ENCODE measurements at regions not wholly inside any gene's neighbourhood (a gene's known extent, or its start where the extent isn't known, plus 50 kb on each side); places are given as distances from the start of the nearest gene placed in this dataset.

DNA sequence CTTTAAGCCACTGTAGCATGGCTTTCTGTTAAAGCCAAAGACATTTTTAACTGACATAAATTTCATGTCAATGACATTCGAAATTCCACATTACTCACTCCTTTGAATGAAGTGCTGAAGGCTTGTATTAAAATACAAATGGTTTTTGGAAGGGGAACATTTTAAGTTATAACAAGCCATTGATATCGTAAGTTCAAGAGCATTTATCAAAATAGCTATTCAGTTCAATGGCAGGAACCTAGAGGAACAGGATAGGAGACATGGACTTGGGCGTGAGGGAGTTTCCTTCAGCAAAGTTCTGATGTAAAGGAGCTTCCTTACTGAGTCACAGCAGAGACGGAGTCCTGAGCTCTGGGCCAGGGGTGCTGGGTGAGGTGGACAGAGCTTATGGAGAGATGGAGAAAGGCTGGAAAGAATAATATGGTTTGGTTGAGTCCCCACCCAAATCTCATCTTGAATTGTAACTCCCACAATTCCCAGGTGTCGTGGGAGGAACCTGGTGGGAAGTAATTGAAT lies 631.8 kb downstream of the BNC2 start:
- H3K4me3 ChIP-seq (ENCODE audit: low read depth, low read length, poor library complexity, severe bottlenecking): no peak overlapping the region
- no peak overlapping the region for H2AFZ ChIP-seq (ENCODE audit: low read length)
- TF ChIP-seq, protein P1, sequence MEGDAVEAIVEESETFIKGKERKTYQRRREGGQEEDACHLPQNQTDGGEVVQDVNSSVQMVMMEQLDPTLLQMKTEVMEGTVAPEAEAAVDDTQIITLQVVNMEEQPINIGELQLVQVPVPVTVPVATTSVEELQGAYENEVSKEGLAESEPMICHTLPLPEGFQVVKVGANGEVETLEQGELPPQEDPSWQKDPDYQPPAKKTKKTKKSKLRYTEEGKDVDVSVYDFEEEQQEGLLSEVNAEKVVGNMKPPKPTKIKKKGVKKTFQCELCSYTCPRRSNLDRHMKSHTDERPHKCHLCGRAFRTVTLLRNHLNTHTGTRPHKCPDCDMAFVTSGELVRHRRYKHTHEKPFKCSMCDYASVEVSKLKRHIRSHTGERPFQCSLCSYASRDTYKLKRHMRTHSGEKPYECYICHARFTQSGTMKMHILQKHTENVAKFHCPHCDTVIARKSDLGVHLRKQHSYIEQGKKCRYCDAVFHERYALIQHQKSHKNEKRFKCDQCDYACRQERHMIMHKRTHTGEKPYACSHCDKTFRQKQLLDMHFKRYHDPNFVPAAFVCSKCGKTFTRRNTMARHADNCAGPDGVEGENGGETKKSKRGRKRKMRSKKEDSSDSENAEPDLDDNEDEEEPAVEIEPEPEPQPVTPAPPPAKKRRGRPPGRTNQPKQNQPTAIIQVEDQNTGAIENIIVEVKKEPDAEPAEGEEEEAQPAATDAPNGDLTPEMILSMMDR (IDR thresholded peaks at IDR 0.05; ENCODE audit: low read length): no peak
- TF ChIP-seq EZH2 (IDR thresholded peaks at IDR 0.05; ENCODE audit: borderline replicate concordance, low read length): no peak
- no peaks in the 10 kb centered on the region; the same call in 1 of the 2 replicates for H3K27me3 ChIP-seq (ENCODE audit: insufficient read depth, low read length)
- no peak overlapping the region for H3K27ac ChIP-seq (ENCODE audit: low read depth, low read length, poor library complexity, severe bottlenecking)
- H3K9me2 ChIP-seq (ENCODE audit: low read depth, low read length): no peaks in the 10 kb centered on the region
- H3K4me2 ChIP-seq (ENCODE audit: low read length): no peak overlapping the region
- no peaks in the 10 kb centered on the region for H4K20me1 ChIP-seq (ENCODE audit: insufficient read depth, low read length)
- H3K9me3 ChIP-seq (ENCODE audit: low read length): no peaks in the 10 kb centered on the region
- H3K9ac ChIP-seq (ENCODE audit: low read length): no peak overlapping the region
- no peaks in the 10 kb centered on the region for H3K36me3 ChIP-seq (ENCODE audit: insufficient read depth, low read length)
- H3K4me1 ChIP-seq (ENCODE audit: insufficient read depth, low read length, severe bottlenecking): no peaks in the 10 kb centered on the region
- no peaks in the 10 kb centered on the region for H3K79me2 ChIP-seq (ENCODE audit: insufficient read depth, low read length)
- H3F3A ChIP-seq (ENCODE audit: insufficient read depth, low read length): no peaks in the 10 kb centered on the region

DNA sequence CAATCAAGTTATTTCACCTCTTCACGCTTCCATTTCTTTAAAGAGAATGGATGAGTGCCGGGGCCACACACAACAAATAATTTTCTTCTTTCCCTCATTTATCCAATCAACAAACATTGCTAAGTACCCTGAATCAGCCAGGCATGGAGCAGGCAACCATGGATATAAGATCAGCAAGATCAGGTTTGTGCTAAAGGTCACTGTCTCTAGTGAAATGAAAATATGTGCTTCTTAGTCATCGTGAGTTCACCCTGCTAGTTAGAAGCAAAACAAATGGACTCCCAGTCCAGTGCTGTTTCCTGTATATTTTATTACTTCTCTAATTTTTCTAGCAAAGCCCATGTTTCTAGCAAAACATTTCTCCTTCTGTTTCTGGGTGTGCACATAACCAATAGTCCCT lies 629.2 kb downstream of the BNC2 start:
- H3K79me2 ChIP-seq (ENCODE audit: insufficient read depth, low read length): no peaks in the 10 kb centered on the region
- TF ChIP-seq EZH2 (IDR thresholded peaks at IDR 0.05; ENCODE audit: borderline replicate concordance, low read length): no peak
- TF ChIP-seq, protein P1 (IDR thresholded peaks at IDR 0.05; ENCODE audit: low read length): no peak
- no peaks in the 10 kb centered on the region for H3K9me3 ChIP-seq (ENCODE audit: low read length)
- no peaks in the 10 kb centered on the region for H3K9me2 ChIP-seq (ENCODE audit: low read depth, low read length)
- no peak overlapping the region for H3K4me3 ChIP-seq (ENCODE audit: low read depth, low read length, poor library complexity, severe bottlenecking)
- no peak overlapping the region for H3K4me2 ChIP-seq (ENCODE audit: low read length)
- no peaks in the 10 kb centered on the region for H3K4me1 ChIP-seq (ENCODE audit: insufficient read depth, low read length, severe bottlenecking)
- H3K36me3 ChIP-seq (ENCODE audit: insufficient read depth, low read length): no peaks in the 10 kb centered on the region
- no peak overlapping the region for H3K9ac ChIP-seq (ENCODE audit: low read length)
- H3F3A ChIP-seq (ENCODE audit: insufficient read depth, low read length): no peaks in the 10 kb centered on the region
- no peak overlapping the region for H2AFZ ChIP-seq (ENCODE audit: low read length)
- H3K27ac ChIP-seq (ENCODE audit: low read depth, low read length, poor library complexity, severe bottlenecking): no peak overlapping the region
- no peaks in the 10 kb centered on the region; the same call in 1 of the 2 replicates for H3K27me3 ChIP-seq (ENCODE audit: insufficient read depth, low read length)
- no peaks in the 10 kb centered on the region for H4K20me1 ChIP-seq (ENCODE audit: insufficient read depth, low read length)

DNA sequence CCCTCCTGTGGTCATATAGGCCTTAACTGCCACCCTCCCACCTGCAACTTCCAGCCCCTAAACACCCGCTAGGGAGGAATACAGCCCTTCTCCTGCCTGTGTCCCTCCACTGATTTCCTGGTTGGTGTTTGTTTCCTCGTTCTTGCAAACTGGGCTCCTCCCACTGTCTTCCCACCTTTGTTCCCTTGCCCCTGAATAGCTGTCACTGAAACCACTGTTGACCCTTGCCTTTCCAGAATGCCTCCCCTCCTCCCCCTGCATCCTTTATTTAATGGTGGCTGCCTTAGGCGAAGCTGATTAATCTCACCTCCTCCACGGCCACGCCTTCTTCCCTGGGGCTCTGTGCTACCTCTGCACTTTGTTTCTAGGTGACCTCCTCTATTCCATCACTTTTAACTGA lies 626.7 kb downstream of the BNC2 start:
- Histone ChIP-seq H3K9me3 (ENCODE audit: low read length) (no peaks in the 10 kb centered on the region), H2AFZ (ENCODE audit: low read length) (no peak overlapping the region), H3K9me2 (ENCODE audit: low read depth, low read length) (no peaks in the 10 kb centered on the region), H3K27me3 (ENCODE audit: insufficient read depth, low read length) (no peaks in the 10 kb centered on the region; the same call in 1 of the 2 replicates), H4K20me1 (ENCODE audit: insufficient read depth, low read length) (no peaks in the 10 kb centered on the region), H3K4me3 (ENCODE audit: low read depth, low read length, poor library complexity, severe bottlenecking) (no peak overlapping the region), H3K4me1 (ENCODE audit: insufficient read depth, low read length, severe bottlenecking) (no peaks in the 10 kb centered on the region), H3K4me2 (ENCODE audit: low read length) (no peak overlapping the region), H3F3A (ENCODE audit: insufficient read depth, low read length) (no peaks in the 10 kb centered on the region), H3K79me2 (ENCODE audit: insufficient read depth, low read length) (no peaks in the 10 kb centered on the region), H3K27ac (ENCODE audit: low read depth, low read length, poor library complexity, severe bottlenecking) (no peak overlapping the region), H3K36me3 (ENCODE audit: insufficient read depth, low read length) (no peaks in the 10 kb centered on the region), H3K9ac (ENCODE audit: low read length) (no peak overlapping the region)
- TF ChIP-seq EZH2 (IDR thresholded peaks at IDR 0.05; ENCODE audit: borderline replicate concordance, low read length): no peak
- TF ChIP-seq, protein P1 (IDR thresholded peaks at IDR 0.05; ENCODE audit: low read length): no peak

Measured in OCI-LY1 (cell line).